ENCODE measurements at regions not wholly inside any gene's neighbourhood (a gene's known extent, or its start where the extent isn't known, plus 50 kb on each side); places are given as distances from the start of the nearest gene placed in this dataset.

DNA sequence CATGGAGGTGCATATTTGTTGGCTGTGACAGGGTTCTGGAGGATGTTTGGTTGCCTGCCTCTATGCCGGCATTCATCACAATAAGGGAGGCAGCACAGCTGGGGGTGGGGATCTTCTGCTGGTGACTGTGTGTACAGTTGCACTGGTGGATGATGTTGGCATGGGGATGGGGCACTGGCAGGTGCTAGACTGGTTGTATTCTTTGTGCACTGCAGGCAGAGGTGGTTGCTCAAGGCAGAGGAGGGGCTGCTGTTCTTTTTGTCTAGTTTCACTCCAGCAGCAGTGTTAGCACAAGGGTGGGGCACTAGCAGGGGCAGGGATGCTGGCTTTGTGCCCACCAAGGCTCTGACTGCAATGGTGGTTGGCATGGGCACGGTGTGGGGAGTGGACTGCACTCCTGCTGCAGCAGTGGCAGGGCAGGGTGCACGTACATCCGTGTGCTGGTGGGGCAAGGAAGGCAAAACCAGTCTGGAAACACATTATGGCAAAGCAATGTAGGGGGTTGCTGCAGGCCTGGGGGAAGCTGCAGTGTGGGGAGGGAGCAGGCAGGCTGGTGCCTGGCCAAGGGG lies 69.3 kb downstream of the ISOC1 start:
- H3K27me3 Mint-ChIP-seq (ENCODE audit: unreplicated experiment) = no peaks in the 10 kb centered on the region
- intact Hi-C loops (cut with micrococcal nuclease; ENCODE audit: unreplicated experiment) = no loop called here
- H3K36me3 Mint-ChIP-seq (ENCODE audit: insufficient read depth, unreplicated experiment) = no peaks in the 10 kb centered on the region
- CTCF ChIA-PET = no interaction called here
- H3K9me3 Mint-ChIP-seq (ENCODE audit: low read depth, unreplicated experiment) = peaks cover 6% of the 10 kb centered on the region
- TF ChIP-seq, protein P1, sequence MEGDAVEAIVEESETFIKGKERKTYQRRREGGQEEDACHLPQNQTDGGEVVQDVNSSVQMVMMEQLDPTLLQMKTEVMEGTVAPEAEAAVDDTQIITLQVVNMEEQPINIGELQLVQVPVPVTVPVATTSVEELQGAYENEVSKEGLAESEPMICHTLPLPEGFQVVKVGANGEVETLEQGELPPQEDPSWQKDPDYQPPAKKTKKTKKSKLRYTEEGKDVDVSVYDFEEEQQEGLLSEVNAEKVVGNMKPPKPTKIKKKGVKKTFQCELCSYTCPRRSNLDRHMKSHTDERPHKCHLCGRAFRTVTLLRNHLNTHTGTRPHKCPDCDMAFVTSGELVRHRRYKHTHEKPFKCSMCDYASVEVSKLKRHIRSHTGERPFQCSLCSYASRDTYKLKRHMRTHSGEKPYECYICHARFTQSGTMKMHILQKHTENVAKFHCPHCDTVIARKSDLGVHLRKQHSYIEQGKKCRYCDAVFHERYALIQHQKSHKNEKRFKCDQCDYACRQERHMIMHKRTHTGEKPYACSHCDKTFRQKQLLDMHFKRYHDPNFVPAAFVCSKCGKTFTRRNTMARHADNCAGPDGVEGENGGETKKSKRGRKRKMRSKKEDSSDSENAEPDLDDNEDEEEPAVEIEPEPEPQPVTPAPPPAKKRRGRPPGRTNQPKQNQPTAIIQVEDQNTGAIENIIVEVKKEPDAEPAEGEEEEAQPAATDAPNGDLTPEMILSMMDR (IDR thresholded peaks at IDR 0.05; ENCODE audit: unreplicated experiment) = no peak
- H3K27ac Mint-ChIP-seq (ENCODE audit: unreplicated experiment) = no peak overlapping the region
- no peak for DNase-seq
- H3K4me1 Mint-ChIP-seq (ENCODE audit: low read depth, unreplicated experiment) = no peaks in the 10 kb centered on the region
- no TSS peak for BruUV-seq (replicated peaks)
- H3K4me3 Mint-ChIP-seq (ENCODE audit: low read depth, unreplicated experiment) = no peak overlapping the region

DNA sequence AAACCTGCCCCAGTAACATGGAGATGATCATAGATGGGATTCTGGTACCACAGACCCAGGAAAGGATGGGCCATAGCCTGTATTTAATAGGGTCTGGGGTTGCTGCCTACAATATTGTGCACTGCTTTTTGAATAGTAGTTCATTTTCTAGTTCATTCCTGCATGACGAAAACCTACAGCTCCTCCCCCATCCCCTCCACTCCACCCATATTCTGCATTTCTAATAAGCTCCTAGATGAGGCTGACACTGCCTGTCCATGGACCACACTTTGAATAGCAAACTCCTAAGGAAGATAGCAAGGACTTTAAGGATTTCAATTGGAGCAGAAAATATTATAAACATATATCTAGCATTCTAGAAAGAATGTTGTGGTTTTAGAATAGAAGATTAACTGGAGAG lies 75.5 kb downstream of the ISOC1 start:
- BruUV-seq (replicated peaks) = no TSS peak
- H3K27me3 Mint-ChIP-seq (ENCODE audit: unreplicated experiment) = no peaks in the 10 kb centered on the region
- intact Hi-C loops (cut with micrococcal nuclease; ENCODE audit: unreplicated experiment) = loop anchor here (5.0 kb wide), 1 partner anchor 682 kb away; no protein-coding TSS in a partner anchor
- CTCF ChIA-PET = no interaction called here
- H3K27ac Mint-ChIP-seq (ENCODE audit: unreplicated experiment) = no peak overlapping the region
- no peaks in the 10 kb centered on the region for H3K36me3 Mint-ChIP-seq (ENCODE audit: insufficient read depth, unreplicated experiment)
- no peaks in the 10 kb centered on the region for H3K4me1 Mint-ChIP-seq (ENCODE audit: low read depth, unreplicated experiment)
- no peak overlapping the region for H3K4me3 Mint-ChIP-seq (ENCODE audit: low read depth, unreplicated experiment)
- no peak for DNase-seq
- TF ChIP-seq, protein P1 (IDR thresholded peaks at IDR 0.05; ENCODE audit: unreplicated experiment) = no peak
- H3K9me3 Mint-ChIP-seq (ENCODE audit: low read depth, unreplicated experiment) = no peaks in the 10 kb centered on the region

- H3K4me3 Mint-ChIP-seq (ENCODE audit: low read depth, unreplicated experiment) = no peak overlapping the region
- no TSS peak for BruUV-seq (replicated peaks)
- intact Hi-C loops (cut with micrococcal nuclease; ENCODE audit: unreplicated experiment) = loop anchor here (5.0 kb wide), 1 partner anchor 681 kb away; no protein-coding TSS in a partner anchor
- H3K9me3 Mint-ChIP-seq (ENCODE audit: low read depth, unreplicated experiment) = no peaks in the 10 kb centered on the region
- CTCF ChIA-PET = no interaction called here
- H3K4me1 Mint-ChIP-seq (ENCODE audit: low read depth, unreplicated experiment) = no peaks in the 10 kb centered on the region
- TF ChIP-seq, protein P1 (IDR thresholded peaks at IDR 0.05; ENCODE audit: unreplicated experiment) = no peak
- H3K36me3 Mint-ChIP-seq (ENCODE audit: insufficient read depth, unreplicated experiment) = no peaks in the 10 kb centered on the region
- DNase-seq = no peak
- no peaks in the 10 kb centered on the region for H3K27me3 Mint-ChIP-seq (ENCODE audit: unreplicated experiment)
- H3K27ac Mint-ChIP-seq (ENCODE audit: unreplicated experiment) = no peak overlapping the region
Measured at GRCh38 chr5:129171194-129171944, 76.8 kb downstream of the ISOC1 start.

DNA sequence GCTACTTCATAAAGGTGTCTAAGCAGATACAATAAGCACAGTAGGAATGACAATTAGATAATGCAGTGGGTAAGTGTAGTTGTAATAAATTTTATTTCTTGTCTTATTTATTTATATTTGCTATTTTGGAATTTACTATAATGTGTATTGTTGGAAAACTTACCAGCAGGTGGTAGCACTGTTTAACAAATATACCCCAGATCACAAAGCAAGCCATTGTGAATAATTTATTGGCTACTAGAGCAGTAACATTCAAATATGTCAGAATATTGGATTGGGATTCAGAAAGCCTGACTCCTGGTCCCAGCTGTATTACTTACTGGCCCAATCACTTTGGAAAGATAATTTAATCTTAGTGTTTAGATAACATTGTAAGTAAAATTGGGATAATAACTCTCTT lies 78.0 kb downstream of the ISOC1 start:
- H3K27ac Mint-ChIP-seq (ENCODE audit: unreplicated experiment) = no peak overlapping the region
- H3K4me1 Mint-ChIP-seq (ENCODE audit: low read depth, unreplicated experiment) = no peaks in the 10 kb centered on the region
- peak; percentile 5 for DNase-seq
- H3K9me3 Mint-ChIP-seq (ENCODE audit: low read depth, unreplicated experiment) = no peaks in the 10 kb centered on the region
- intact Hi-C loops (cut with micrococcal nuclease; ENCODE audit: unreplicated experiment) = loop anchor here (1.0 to 5.0 kb wide), 3 partner anchors 99 to 680 kb away; no protein-coding TSS in a partner anchor
- CTCF ChIA-PET = no interaction called here
- H3K27me3 Mint-ChIP-seq (ENCODE audit: unreplicated experiment) = no peaks in the 10 kb centered on the region
- TF ChIP-seq, protein P1 (IDR thresholded peaks at IDR 0.05; ENCODE audit: unreplicated experiment) = no peak
- H3K36me3 Mint-ChIP-seq (ENCODE audit: insufficient read depth, unreplicated experiment) = no peaks in the 10 kb centered on the region
- no peak overlapping the region for H3K4me3 Mint-ChIP-seq (ENCODE audit: low read depth, unreplicated experiment)
- BruUV-seq (replicated peaks) = no TSS peak
